ENCODE measurements at regions not wholly inside any gene's neighbourhood (a gene's known extent, or its start where the extent isn't known, plus 50 kb on each side); places are given as distances from the start of the nearest gene placed in this dataset.

GRCh38 chr6:114398481-114398880 lies 55.7 kb upstream of the HS3ST5 start:
- DNase-seq, result no peak
